Natural killer cell (primary cell): ENCODE measurements at regions not wholly inside any gene's neighbourhood (a gene's known extent, or its start where the extent isn't known, plus 50 kb on each side); places are given as distances from the start of the nearest gene placed in this dataset.

Source experiments
- ATAC-seq, 3 donors: fragments of 150-1000 bp in 2 of 3; fragments of 200-7000 bp in 1 of 3; cut with Tn5 transposase; 1 replicate in 1 of 3; 2 replicates in 2 of 3; pipeline ENCODE4 v1.10.0; 2021; ENCODE audit warnings: mild to moderate bottlenecking in 2 of 3, moderate library complexity in 2 of 3
- DNase-seq, 2 donors: peaks; one replicate each; pipeline versions ENCODE4 v3.0.0 to v3.0.0-alpha.2; 2013 to 2021; ENCODE audit warnings: mixed read lengths in 1 of 2
- H3K27ac ChIP-seq: one replicate; pipeline ENCODE4 v1.5.1; 2013; ENCODE audit warnings: mild to moderate bottlenecking, low read length
- H3K27me3 ChIP-seq: one replicate; pipeline ENCODE4 v1.6.1; 2013; ENCODE audit warnings: low read length; ENCODE audit not compliant: control insufficient read depth, insufficient read depth
- H3K36me3 ChIP-seq: one replicate; pipeline ENCODE4 v1.6.1; 2013; ENCODE audit warnings: low read length; ENCODE audit not compliant: control insufficient read depth, insufficient read depth
- H3K4me1 ChIP-seq: one replicate; pipeline ENCODE4 v1.6.1; 2013; ENCODE audit warnings: low read length; ENCODE audit not compliant: control insufficient read depth, insufficient read depth
- H3K4me3 ChIP-seq: one replicate; pipeline ENCODE4 v1.5.1; 2013; ENCODE audit warnings: low read length
- H3K9me3 ChIP-seq: one replicate; pipeline ENCODE4 v1.6.1; 2013; ENCODE audit warnings: low read length; ENCODE audit not compliant: control insufficient read depth, insufficient read depth
- H3K27ac Mint-ChIP-seq, 2 donors: one replicate each; pipeline ENCODE4 v1.8.0; 2022; ENCODE audit warnings: mild to moderate bottlenecking in 2 of 2, mixed read lengths in 2 of 2, moderate library complexity in 1 of 2
- H3K27me3 Mint-ChIP-seq, 2 donors: one replicate each; pipeline ENCODE4 v1.8.0; 2022; ENCODE audit warnings: low read depth in 2 of 2, mixed read lengths in 2 of 2
- H3K36me3 Mint-ChIP-seq: one replicate; pipeline ENCODE4 v1.8.0; 2022; ENCODE audit warnings: mixed read lengths
- H3K4me1 Mint-ChIP-seq, 2 donors: one replicate each; pipeline ENCODE4 v1.8.0; 2022; ENCODE audit warnings: mixed read lengths in 2 of 2
- H3K4me3 Mint-ChIP-seq: one replicate; pipeline ENCODE4 v1.8.0; 2022; ENCODE audit warnings: mild to moderate bottlenecking, moderate library complexity, mixed read lengths
- H3K9me3 Mint-ChIP-seq, 2 donors: one replicate each; pipeline ENCODE4 v1.8.0; 2022; ENCODE audit warnings: mixed read lengths in 2 of 2
- CTCF ChIP-seq: fragments of 200-600 bp; IDR thresholded peaks from one replicate; pipeline ENCODE4 v1.8.0; 2022; ENCODE audit warnings: antibody characterized with exemption
- WGBS: methylation state at CpG from one replicate; pipeline ENCODE4 v1.1.7; 2013; ENCODE audit warnings: missing lambda C conversion rate; ENCODE audit not compliant: insufficient coverage; 5-methylcytosine and 5-hydroxymethylcytosine counted together
- intact Hi-C: fragments of 100-400 bp; cut with micrococcal nuclease; formaldehyde crosslinking; loops from one replicate; pipeline ENCODE4 v1.14.2; 2022

- Histone ChIP-seq H3K27ac (no peak overlapping the region), H3K4me1 (no peaks in the 10 kb centered on the region), H3K36me3 (no peaks in the 10 kb centered on the region), H3K4me3 (no peak overlapping the region), H3K27me3 (peaks cover 2% of the 10 kb centered on the region), H3K9me3 (no peaks in the 10 kb centered on the region)
- TF ChIP-seq CTCF: no peak
- DNase-seq (no peak), ATAC-seq (no peak)
- Mint-ChIP-seq H3K27ac (no peak overlapping the region), H3K27me3 (peaks cover 8 to 25% of the 10 kb centered on the region in 2 donors), H3K4me3 (no peak overlapping the region), H3K4me1 (no peaks in the 10 kb centered on the region), H3K9me3 (no peaks in the 10 kb centered on the region), H3K36me3 (no peaks in the 10 kb centered on the region)
- intact Hi-C loops: no loop called here
- 97% methylated on average over 4 of the region's 4 CpGs for WGBS
Measured at GRCh38 chr7:38040831-38041230, 120.4 kb downstream of the EPDR1 start.

GRCh38 chr7:38049679-38050078 lies 128.4 kb upstream of the STARD3NL start:
- ATAC-seq (no peak), DNase-seq (no peak)
- Mint-ChIP-seq H3K4me3 (no peak overlapping the region), H3K9me3 (no peaks in the 10 kb centered on the region), H3K27me3 (peaks cover 19 to 24% of the 10 kb centered on the region in 2 donors), H3K27ac (no peak overlapping the region), H3K36me3 (no peaks in the 10 kb centered on the region), H3K4me1 (no peaks in the 10 kb centered on the region)
- no peak for TF ChIP-seq CTCF
- H3K27ac ChIP-seq: no peak overlapping the region
- no peaks in the 10 kb centered on the region for H3K9me3 ChIP-seq
- H3K36me3 ChIP-seq: no peaks in the 10 kb centered on the region
- no peaks in the 10 kb centered on the region for H3K27me3 ChIP-seq
- intact Hi-C loops: no loop called here
- 92% methylated on average over 19 of the region's 19 CpGs for WGBS
- H3K4me1 ChIP-seq: no peaks in the 10 kb centered on the region
- H3K4me3 ChIP-seq: no peak overlapping the region

- intact Hi-C loops: no loop called here
- Histone ChIP-seq H3K27me3 (no peaks in the 10 kb centered on the region), H3K4me3 (no peak overlapping the region), H3K4me1 (no peaks in the 10 kb centered on the region), H3K9me3 (no peaks in the 10 kb centered on the region), H3K27ac (no peak overlapping the region), H3K36me3 (no peaks in the 10 kb centered on the region)
- DNase-seq (no peak), ATAC-seq (no peak)
- no peaks in the 10 kb centered on the region for H3K9me3 Mint-ChIP-seq
- no peak for TF ChIP-seq CTCF
- H3K36me3 Mint-ChIP-seq: no peaks in the 10 kb centered on the region
- no peak overlapping the region for H3K27ac Mint-ChIP-seq
- WGBS: 82% methylated on average over 2 of the region's 2 CpGs
- peaks cover 19 to 29% of the 10 kb centered on the region in 2 donors for H3K27me3 Mint-ChIP-seq
- no peak overlapping the region for H3K4me3 Mint-ChIP-seq
- H3K4me1 Mint-ChIP-seq: no peaks in the 10 kb centered on the region
Measured at GRCh38 chr7:38051311-38051710, 126.7 kb upstream of the STARD3NL start.

- 86% methylated on average over 1 of the region's 3 CpGs for WGBS
- H3K36me3 Mint-ChIP-seq: no peaks in the 10 kb centered on the region
- no peaks in the 10 kb centered on the region for H3K36me3 ChIP-seq
- H3K4me3 ChIP-seq: no peak overlapping the region
- TF ChIP-seq CTCF: no peak
- DNase-seq (no peak), ATAC-seq (no peak)
- intact Hi-C loops: no loop called here
- no peak overlapping the region for H3K4me3 Mint-ChIP-seq
- no peaks in the 10 kb centered on the region for H3K9me3 ChIP-seq
- H3K27me3 Mint-ChIP-seq: peaks cover 19 to 29% of the 10 kb centered on the region in 2 donors
- no peaks in the 10 kb centered on the region for H3K27me3 ChIP-seq
- H3K27ac Mint-ChIP-seq: no peak overlapping the region
- no peaks in the 10 kb centered on the region for H3K4me1 Mint-ChIP-seq
- H3K9me3 Mint-ChIP-seq: no peaks in the 10 kb centered on the region
- H3K4me1 ChIP-seq: no peaks in the 10 kb centered on the region
- no peak overlapping the region for H3K27ac ChIP-seq
Measured at GRCh38 chr7:38051786-38052185, 126.3 kb upstream of the STARD3NL start.
